Astrocyte (in vitro differentiated cells and primary cell): ENCODE measurements at regions not wholly inside any gene's neighbourhood (a gene's known extent, or its start where the extent isn't known, plus 50 kb on each side); places are given as distances from the start of the nearest gene placed in this dataset.

Experiments used
- DNase-seq: peaks from one replicate; pipeline ENCODE4 v3.0.0-alpha.2; 2010; ENCODE audit warnings: low read depth
- FAIRE-seq: peaks from 2 replicates; lab custom pipeline; 2011; peaks lifted over from hg19 to GRCh38; lab: Jason Lieb, UNC
- H2AFZ ChIP-seq: 2 replicates; pipeline ENCODE4 v1.6.0; 2012; ENCODE audit warnings: low read depth, low read length, inconsistent platforms
- H3K27ac ChIP-seq: 2 replicates; pipeline ENCODE4 v1.5.1; 2011; ENCODE audit warnings: low read depth, low read length, inconsistent platforms
- H3K27me3 ChIP-seq: 2 replicates; pipeline ENCODE4 v1.6.0; 2011; ENCODE audit warnings: low read length, inconsistent platforms; ENCODE audit not compliant: insufficient read depth
- H3K36me3 ChIP-seq: 2 replicates; pipeline ENCODE4 v1.5.1; 2011; ENCODE audit warnings: low read length, inconsistent platforms; ENCODE audit not compliant: insufficient read depth
- H3K4me1 ChIP-seq: 2 replicates; pipeline ENCODE4 v1.5.1; 2011; ENCODE audit warnings: low read length, inconsistent platforms; ENCODE audit not compliant: insufficient read depth
- H3K4me2 ChIP-seq: 2 replicates; pipeline ENCODE4 v1.6.0; 2012; ENCODE audit warnings: low read length, inconsistent platforms
- H3K4me3 ChIP-seq: 2 replicates; pipeline ENCODE4 v1.5.1; 2011; ENCODE audit warnings: low read depth, mild to moderate bottlenecking, low read length, inconsistent platforms; ENCODE audit not compliant: insufficient read depth
- H3K79me2 ChIP-seq: 2 replicates; pipeline ENCODE4 v1.6.0; 2012; ENCODE audit warnings: mild to moderate bottlenecking, low read length, inconsistent platforms; ENCODE audit not compliant: insufficient read depth
- H3K9ac ChIP-seq: 2 replicates; pipeline ENCODE4 v1.6.0; 2012; ENCODE audit warnings: mild to moderate bottlenecking, low read length, inconsistent platforms
- H3K9me3 ChIP-seq: 2 replicates; pipeline ENCODE4 v1.5.1; 2012; ENCODE audit warnings: low read depth, mild to moderate bottlenecking, low read length, inconsistent platforms; ENCODE audit not compliant: insufficient read depth
- H4K20me1 ChIP-seq: 2 replicates; pipeline ENCODE4 v1.6.0; 2012; ENCODE audit warnings: low read length, inconsistent platforms; ENCODE audit not compliant: insufficient read depth
- H3K27ac Mint-ChIP-seq: one replicate; pipeline ENCODE4 v1.8.0; 2021; ENCODE audit warnings: mild to moderate bottlenecking, mixed read lengths; ENCODE audit not compliant: unreplicated experiment
- H3K27me3 Mint-ChIP-seq: one replicate; pipeline ENCODE4 v1.8.0; 2021; ENCODE audit warnings: low read depth, mixed read lengths; ENCODE audit not compliant: unreplicated experiment
- H3K36me3 Mint-ChIP-seq: one replicate; pipeline ENCODE4 v1.8.0; 2021; ENCODE audit warnings: low read depth, mixed read lengths; ENCODE audit not compliant: unreplicated experiment
- H3K4me1 Mint-ChIP-seq: one replicate; pipeline ENCODE4 v1.8.0; 2021; ENCODE audit warnings: low read depth, mixed read lengths; ENCODE audit not compliant: unreplicated experiment
- H3K4me3 Mint-ChIP-seq: one replicate; pipeline ENCODE4 v1.8.0; 2021; ENCODE audit warnings: mild to moderate bottlenecking, moderate library complexity, mixed read lengths; ENCODE audit not compliant: unreplicated experiment
- H3K9me3 Mint-ChIP-seq: one replicate; pipeline ENCODE4 v1.8.0; 2021; ENCODE audit warnings: mild to moderate bottlenecking, mixed read lengths; ENCODE audit not compliant: unreplicated experiment
- EZH2 ChIP-seq: IDR thresholded peaks from 2 replicates; pipeline ENCODE4 v1.6.1; 2012; ENCODE audit warnings: mild to moderate bottlenecking, low read length, inconsistent platforms; ENCODE audit not compliant: insufficient read depth
- TF ChIP-seq, protein P1 (sequence below): IDR thresholded peaks from 2 replicates; pipeline ENCODE4 v1.5.1; 2011; ENCODE audit warnings: low read depth, mild to moderate bottlenecking, inconsistent platforms, low read length, moderate library complexity; ENCODE audit not compliant: insufficient read depth

DNA sequence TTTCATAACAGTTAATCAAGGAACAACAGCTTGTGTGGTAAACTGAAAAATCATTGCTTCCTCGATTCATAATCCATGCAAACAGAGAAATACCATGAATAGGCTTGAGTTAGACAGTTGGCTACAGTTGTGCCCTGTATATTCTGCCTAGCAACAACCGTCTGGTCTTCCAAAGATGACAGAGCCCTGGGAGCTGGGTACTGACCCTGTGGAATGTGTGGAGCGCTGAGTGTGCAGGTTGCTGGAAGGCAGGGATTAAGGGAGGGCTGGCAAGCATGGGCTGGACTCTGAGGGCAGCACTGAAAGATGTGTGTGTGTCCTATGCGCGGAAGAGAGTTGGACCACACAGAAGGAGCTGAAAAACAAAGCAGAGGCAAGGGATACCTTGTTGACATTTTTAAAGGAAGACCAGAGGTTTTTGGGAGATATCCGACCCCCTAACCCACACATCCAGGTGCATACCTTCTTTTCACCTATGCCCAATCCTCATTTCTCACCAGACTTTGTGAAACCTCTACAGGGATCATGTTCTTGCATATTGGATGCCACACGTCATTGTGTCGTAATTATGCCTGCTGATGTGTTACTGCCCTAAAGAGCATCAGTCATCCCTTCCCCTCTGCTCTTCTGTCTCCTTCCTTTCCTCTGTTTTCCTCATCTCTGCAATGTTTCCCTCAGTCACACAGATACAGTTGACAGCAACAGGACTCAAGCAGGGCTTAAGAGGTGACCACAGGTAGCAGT is 58.2 kb upstream of the VGLL2 start:
- no peak overlapping the region for H3K4me3 Mint-ChIP-seq
- no peaks in the 10 kb centered on the region for H3K27me3 Mint-ChIP-seq
- H3K4me1 Mint-ChIP-seq = peaks cover 30% of the 10 kb centered on the region
- Histone ChIP-seq H3K9ac (no peak overlapping the region), H4K20me1 (no peaks in the 10 kb centered on the region), H3K36me3 (no peaks in the 10 kb centered on the region), H3K27me3 (no peaks in the 10 kb centered on the region), H3K4me3 (no peak overlapping the region), H3K9me3 (no peaks in the 10 kb centered on the region), H3K27ac (no peak overlapping the region), H3K4me2 (no peak overlapping the region), H2AFZ (no peak overlapping the region), H3K4me1 (no peaks in the 10 kb centered on the region), H3K79me2 (no peaks in the 10 kb centered on the region)
- FAIRE-seq = no peak
- H3K9me3 Mint-ChIP-seq = peaks cover 2% of the 10 kb centered on the region
- H3K27ac Mint-ChIP-seq = peak overlapping the region; percentile 82
- TF ChIP-seq, protein P1, sequence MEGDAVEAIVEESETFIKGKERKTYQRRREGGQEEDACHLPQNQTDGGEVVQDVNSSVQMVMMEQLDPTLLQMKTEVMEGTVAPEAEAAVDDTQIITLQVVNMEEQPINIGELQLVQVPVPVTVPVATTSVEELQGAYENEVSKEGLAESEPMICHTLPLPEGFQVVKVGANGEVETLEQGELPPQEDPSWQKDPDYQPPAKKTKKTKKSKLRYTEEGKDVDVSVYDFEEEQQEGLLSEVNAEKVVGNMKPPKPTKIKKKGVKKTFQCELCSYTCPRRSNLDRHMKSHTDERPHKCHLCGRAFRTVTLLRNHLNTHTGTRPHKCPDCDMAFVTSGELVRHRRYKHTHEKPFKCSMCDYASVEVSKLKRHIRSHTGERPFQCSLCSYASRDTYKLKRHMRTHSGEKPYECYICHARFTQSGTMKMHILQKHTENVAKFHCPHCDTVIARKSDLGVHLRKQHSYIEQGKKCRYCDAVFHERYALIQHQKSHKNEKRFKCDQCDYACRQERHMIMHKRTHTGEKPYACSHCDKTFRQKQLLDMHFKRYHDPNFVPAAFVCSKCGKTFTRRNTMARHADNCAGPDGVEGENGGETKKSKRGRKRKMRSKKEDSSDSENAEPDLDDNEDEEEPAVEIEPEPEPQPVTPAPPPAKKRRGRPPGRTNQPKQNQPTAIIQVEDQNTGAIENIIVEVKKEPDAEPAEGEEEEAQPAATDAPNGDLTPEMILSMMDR = no peak
- TF ChIP-seq EZH2 = no peak
- DNase-seq = no peak
- H3K36me3 Mint-ChIP-seq = no peaks in the 10 kb centered on the region

DNA sequence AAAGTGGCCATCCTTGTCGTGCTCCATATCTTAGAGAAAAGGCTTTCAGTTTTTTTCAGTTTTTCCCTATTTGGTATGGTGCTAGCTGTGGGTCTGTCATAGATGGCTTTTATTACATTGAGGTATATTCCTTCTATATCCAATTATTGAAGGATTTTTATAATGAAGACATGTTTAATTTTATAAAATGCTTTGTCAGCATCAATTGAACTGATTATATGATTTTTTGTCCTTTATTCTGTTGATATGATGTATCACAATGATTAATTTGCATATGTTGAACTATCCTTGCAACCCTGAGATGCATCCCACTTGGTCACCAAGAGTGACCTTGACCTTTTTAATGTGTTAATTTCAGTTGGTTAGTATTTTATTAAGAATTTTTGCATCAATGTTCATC is 55.1 kb upstream of the VGLL2 start:
- no peak for FAIRE-seq

More for the DNA sequence above, 55.1 kb upstream of the VGLL2 start:
- Mint-ChIP-seq H3K27me3 (no peaks in the 10 kb centered on the region), H3K36me3 (no peaks in the 10 kb centered on the region), H3K4me3 (no peak overlapping the region), H3K27ac (no peak overlapping the region), H3K9me3 (peaks cover 2% of the 10 kb centered on the region), H3K4me1 (peaks cover 22% of the 10 kb centered on the region)
- H3K9ac ChIP-seq = no peak overlapping the region
- no peak overlapping the region for H2AFZ ChIP-seq
- H3K79me2 ChIP-seq = no peaks in the 10 kb centered on the region
- DNase-seq = no peak
- H3K27me3 ChIP-seq = no peaks in the 10 kb centered on the region
- no peak overlapping the region for H3K27ac ChIP-seq
- no peak overlapping the region for H3K4me2 ChIP-seq
- TF ChIP-seq, protein P1 = no peak
- no peak for TF ChIP-seq EZH2
- H3K9me3 ChIP-seq = no peaks in the 10 kb centered on the region
- no peaks in the 10 kb centered on the region for H3K4me1 ChIP-seq
- H3K36me3 ChIP-seq = no peaks in the 10 kb centered on the region
- no peaks in the 10 kb centered on the region for H4K20me1 ChIP-seq
- H3K4me3 ChIP-seq = no peak overlapping the region
